GM18508 (cell line): ENCODE measurements at regions not wholly inside any gene's neighbourhood (a gene's known extent, or its start where the extent isn't known, plus 50 kb on each side); places are given as distances from the start of the nearest gene placed in this dataset.
"Not testable (repeated sequence)": the region's sequence is repeated elsewhere in the genome, so short reads cannot be mapped to it uniquely, and the experiment has no call there.

Source experiments
- ATAC-seq: cut with Tn5 transposase; IDR thresholded peaks from one replicate; pipeline ENCODE4 v1.9.1; 2021; ENCODE audit warnings: moderate number of reproducible peaks; ENCODE audit not compliant: insufficient read depth, unreplicated experiment

DNA sequence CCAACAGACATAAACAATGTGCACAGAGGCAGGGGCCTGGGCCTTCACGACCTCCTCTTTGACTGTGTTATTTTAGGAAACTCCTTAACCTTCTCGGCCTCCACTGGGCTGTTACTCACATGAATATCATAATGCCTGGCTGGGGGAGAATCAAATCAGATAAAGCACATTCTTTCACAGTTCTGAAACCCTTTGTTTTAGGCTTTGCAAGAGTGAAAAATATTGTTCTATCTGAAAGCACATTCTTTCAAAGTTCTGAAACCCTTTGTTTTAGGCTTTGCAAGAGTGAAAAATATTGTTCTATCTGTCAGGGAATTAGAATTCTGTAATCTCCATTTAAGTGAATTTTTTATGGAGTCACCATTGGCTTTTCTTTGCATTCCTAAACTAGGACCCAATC is 50.7 kb upstream of the SYNDIG1 start:
- ATAC-seq, result no peak

DNA sequence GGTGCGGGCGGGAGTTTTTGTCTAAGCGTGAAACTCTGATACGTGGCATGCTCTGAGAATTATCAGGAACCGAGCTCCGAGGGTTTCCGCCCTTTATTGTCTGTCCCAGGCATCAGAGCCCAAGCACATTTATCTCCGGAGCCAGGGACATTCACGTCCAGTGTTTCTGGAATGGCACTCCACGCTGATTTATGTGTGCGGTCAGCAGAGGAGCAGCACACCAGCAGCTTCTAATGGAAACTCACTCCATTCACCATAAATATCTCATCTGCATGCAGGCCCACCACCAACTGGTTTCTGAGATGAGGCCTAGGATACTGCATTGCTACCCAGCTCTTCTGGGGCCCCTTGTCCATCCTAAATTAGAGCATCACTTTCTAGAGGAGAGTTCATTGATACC is 51.9 kb upstream of the SYNDIG1 start:
- no peak for ATAC-seq

DNA sequence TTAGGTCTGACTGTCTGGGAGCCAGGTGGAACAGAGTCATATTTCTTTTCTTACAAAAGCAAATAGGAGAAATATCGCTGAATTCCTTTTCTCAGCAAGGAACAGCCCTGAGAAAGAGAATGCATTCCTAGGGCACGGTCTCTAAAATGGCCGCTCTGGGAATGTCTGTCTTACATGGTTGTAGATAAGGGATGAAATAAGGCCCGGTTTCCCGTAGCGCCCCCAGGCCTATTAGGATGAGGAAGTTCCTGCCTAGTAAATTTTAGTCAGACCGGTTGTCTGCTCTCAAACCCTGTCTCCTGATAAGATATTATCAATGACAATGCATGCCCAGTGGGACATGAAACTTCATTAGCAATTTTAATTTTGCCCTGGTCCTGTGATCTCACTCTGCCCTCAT is 54.0 kb upstream of the SYNDIG1 start:
- not testable (repeated sequence) for ATAC-seq

DNA sequence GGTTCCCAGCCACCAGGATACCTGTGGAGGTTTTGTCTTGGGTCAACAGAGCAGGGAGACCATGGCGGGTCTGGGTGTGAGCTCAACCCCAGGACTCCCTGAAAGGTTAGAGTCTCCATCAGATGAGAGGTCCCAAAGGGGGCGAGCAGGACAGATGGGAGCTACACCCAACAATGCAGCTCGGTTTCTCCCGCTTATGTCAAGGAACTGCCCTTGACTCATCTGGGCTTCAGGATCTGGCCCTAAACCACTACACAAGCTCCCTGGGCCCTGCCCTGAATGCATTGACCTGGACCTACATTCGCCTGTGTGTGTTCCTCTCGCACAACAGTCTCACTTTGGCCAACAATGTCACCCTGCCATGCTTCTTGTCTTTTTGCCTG is 57.6 kb upstream of the SYNDIG1 start:
- no peak for ATAC-seq

DNA sequence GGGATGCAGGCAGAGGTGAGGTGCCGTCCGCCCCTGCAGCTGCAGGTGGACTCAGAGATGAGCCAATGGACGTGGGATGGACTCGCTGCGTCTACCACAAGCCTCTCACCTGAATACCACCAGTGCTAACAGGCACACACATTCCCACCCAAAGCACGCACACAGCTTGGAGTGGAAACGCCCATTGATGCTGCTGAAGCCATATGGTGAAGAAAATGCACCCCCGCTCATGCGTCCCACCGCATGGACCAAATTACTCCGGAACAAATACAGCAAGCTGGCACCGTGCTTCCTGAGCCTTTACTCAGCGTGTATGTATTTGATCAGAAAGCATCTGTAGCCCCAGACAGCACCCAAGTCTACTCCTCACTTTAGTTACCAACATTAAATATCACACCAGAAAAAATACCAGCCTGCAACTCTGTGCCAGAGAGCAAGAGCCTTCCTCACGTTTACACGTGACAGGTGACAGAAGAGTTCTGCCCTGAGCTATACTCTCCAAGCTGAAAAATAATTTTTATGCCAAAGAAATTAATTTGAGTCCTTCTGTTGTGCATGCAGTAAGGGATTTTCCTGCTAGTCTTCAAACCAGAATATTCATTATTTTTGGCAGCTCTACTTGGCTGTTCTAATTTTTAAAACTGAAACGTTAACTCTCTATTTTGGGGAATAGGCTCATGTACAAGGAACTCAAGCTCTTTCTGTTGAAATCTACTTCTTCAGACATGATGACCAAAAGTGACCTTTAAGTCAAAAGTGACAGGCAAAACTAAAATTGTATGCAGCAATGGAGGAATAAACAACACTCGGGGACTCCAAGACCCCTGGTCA is 58.2 kb upstream of the SYNDIG1 start:
- no peak for ATAC-seq

DNA sequence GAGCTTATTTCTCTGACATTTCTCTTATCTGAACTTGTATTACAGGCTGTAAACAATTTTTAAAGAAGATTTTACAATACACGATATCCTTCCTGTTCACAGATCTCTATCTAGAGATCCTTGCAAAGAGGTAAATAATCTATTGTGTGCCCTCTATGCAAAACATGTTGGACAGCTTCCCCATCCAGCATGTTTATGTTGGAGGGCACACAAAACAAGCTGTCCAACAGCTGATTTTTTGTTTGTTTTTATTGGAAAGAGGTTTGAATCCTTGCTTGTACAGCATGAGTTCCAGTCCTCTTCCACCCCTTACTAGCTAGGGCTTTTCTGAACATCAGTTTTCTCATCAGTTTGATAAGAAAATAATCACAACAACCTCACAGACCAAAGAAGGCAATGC is 62.3 kb upstream of the SYNDIG1 start:
- ATAC-seq, result no peak

DNA sequence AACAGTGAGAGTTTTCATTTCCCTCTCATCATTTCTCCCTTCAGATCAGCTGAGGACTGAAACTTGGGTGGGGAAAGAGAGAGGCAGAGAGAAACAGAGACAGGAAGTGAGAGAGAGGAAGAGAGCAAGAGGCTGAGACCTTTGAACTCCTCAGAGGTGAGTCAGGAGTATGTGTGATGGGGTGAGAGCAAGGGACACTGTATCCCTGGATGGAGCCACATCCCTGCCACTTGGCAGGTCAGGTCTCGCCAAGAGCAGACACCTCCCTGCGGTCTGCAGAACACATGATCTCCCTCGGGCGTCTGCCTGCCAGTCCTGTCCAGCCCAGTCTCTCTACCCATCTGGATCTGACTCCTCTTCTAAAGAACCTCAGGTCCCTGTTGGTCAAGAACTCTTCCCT is 62.7 kb upstream of the SYNDIG1 start:
- no peak for ATAC-seq

DNA sequence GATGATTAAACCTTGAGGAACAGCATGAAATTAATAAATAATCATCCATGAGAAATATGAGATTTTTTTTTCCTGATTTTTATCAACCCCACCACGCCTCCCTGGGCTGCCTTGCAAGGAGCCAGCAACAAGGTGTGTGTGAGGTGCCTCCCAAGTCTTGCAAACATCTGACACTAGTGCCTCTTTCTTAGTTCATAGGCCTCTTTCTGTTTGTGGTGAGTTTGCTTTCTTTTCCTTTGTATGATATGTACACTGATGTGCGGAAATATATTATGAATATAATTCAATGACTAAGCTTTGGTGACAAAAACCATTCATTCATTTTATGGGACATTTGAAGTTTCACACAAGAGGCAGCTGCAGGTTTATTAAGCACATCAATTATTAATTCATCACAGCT is 63.2 kb upstream of the SYNDIG1 start:
- no peak for ATAC-seq

DNA sequence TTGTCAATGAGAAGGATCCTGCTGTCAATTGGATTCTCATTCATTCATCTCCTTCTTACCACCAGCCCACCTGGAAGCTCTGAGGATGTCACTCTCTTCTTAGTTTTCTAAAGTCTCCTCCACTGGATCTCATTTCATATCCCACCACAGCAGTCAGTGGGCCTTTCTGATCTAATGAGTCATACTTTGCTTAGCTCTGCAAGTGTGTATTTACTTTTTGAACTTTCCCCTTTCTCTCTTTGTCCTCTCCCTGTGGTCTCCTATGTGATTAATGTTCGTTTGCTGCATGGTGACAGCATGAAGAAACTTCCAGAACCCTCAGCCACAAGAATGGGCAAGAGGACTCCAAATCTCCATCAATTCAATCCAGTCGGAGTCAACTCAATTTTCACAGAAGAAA is 63.6 kb upstream of the SYNDIG1 start:
- no peak for ATAC-seq

DNA sequence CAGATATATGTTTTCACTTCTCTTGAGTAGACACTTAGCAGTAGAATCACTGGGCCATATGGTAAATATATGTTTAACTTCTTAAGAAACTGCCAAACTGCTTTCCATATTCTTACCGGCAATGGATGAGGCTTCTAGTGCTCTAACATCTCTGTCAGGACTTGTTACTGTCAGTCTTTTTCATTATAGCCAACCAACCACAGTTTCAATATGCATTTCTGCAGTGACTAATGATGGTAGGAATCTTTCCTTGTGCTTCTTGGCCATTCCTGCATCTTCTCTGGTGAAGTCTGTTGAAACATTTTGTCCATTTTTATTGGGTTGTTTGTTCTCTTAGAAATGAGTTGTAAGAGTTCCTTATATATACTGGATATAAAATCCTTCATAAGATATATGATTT is 66.0 kb upstream of the SYNDIG1 start:
- ATAC-seq, result no peak

DNA sequence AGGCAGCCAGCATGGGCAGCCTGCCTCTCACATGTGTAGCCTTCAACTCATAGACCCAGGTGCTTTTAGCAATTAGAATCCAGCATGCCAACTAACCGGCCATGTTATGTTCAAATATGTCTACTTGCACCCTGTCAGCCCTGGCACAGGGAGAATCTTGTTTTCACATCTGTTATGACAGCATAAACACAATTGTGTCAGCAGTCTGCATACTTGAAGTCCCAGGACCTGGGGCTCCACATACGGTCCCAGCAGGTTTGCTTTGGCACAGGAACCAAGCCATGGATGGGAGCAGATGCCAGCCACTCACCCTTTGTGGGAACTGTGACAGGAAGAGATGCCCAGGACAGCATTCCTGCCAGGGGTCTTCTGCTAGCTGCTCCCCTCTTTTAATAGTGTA is 67.2 kb upstream of the SYNDIG1 start:
- no peak for ATAC-seq

DNA sequence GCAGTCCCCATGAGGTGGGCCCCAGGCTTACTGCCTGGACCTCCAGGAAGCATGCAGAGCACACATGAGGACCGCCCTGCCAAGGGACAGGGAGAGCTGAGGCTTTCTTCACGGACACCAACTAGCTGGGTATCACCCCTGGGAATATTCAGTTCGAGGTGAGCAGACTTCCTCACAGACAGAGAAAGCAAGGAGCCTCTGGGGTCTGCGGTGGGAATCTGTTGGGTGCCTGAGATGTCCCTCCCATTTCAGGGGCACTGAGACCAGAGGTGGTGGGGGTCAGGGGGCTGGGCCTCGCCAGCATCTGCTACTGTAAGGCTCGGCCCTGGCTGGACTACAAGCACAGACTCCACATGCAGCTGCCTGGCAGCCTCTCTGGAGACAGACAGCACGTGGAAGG is 74.3 kb upstream of the SYNDIG1 start:
- no peak for ATAC-seq

DNA sequence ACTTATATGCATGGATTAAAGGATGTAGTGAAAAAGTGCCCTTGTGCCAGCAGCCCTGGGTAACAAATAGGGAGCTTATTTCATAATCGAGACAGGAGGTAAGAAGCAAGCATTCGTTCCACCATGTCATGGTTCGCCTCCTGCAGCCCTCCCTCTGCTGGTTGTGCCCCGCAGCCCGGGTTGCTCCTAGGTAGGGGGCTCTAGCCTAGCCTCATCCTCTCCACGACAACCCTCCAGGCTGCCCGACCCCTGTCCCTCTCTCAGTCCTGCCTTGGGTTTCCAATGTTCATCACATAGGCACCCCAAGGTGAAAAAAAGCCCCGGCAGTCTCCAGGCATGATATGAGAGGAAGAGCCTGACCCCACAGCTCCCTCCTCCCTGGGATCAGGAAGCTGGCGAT is 75.5 kb upstream of the SYNDIG1 start:
- ATAC-seq, result no peak

DNA sequence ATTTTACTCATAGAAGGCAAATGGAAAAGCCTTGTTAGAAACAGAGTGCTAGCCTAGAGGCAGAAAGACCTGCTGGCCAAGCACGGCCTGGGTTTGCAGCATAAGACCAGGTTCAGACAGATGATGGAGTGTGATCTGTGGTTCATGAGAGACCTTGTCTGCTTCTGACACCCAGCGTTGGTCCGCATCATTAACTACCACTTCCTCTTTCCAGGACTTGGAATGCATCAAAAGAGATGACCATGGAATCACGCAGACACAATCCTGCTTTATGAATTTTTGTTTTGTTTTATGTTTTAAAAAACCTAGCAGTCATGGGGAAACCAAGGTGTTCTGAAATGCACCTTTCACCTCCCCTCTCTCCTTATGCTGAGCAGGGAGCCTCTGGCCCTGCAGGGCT is 76.8 kb upstream of the SYNDIG1 start:
- ATAC-seq, result no peak

DNA sequence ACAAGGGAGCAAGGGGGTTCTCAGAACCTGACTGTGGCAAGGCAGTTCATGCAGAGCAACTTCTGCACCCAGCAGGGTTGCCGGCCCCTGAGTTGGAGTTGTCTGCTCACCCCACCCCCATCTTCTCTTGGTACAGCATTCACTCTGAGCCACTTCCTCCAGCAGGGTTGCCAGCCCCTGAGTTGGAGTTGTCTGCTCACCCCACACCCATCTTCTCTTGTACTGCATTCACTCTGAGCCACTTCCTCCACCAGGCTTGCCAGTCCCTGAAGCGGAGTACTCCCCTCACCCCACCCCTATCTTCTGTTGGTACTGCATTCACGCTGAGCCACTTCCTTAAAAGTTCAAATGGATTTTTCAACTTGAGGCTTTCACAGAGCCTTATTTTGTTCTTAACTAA is 79.7 kb upstream of the SYNDIG1 start:
- no peak for ATAC-seq

DNA sequence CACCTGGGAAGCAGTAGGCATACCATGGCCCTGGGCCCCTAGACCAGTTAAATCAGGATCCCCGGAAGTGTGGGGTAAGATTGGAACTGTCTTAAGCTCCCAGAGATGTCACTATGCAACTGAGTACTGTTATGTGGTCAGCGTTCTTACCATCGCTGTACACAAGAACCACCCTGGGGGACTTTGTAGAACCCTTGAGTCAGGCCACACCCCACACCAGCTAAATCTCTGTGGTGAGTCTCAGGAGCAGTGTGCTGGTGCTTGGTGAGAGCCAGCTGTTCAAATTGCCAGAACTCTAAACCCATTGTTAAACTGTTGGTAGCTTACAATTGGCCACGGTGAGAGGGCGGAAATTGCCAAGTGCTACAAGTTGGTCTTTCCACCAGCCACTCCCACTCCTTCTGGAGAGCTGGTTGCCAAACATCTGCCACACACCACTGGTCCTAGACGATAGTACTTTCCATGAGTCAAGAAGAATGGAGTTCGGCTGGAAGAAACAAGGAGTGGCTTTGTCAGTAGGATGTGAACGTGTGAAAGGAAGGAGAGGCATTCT is 80.5 kb upstream of the SYNDIG1 start:
- ATAC-seq, result no peak

DNA sequence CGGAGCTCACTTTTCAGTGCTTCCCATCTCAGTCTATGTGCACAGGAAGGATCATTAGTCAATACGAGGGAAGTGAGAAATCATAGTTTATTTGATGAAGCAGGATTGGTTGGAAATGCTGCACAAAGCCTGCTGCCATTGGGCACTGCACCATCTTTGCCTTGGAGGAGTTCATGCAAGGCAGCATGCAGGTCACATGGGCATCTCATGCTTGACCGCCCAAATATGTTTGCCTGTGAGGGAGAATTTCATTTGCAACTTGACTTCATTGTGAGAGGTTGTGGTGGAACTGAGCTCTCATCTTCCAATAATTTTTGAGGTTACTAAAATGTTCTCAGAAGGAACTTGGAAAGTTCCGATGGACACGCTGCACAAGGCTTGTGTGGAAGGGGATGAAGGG is 83.9 kb upstream of the SYNDIG1 start:
- ATAC-seq, result no peak

DNA sequence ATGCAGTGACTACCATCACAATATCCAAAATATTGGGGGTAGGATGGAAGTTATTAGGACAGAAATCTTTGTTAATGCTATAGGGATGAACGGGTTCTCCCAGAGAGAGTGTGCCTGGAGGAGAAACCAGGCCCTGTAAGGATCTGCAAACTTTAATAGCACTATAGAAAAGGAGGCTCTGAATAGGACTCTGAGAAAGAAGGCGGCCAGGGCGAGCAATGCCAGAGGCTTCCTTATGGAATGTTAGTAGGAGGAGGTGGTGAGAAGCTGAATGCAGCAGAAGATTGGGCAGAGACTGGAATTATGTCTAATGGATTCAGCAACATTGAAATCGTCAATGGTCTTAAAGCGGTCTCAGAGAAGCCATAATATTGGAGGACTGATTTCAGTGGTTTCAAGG is 84.6 kb upstream of the SYNDIG1 start:
- ATAC-seq, result no peak

DNA sequence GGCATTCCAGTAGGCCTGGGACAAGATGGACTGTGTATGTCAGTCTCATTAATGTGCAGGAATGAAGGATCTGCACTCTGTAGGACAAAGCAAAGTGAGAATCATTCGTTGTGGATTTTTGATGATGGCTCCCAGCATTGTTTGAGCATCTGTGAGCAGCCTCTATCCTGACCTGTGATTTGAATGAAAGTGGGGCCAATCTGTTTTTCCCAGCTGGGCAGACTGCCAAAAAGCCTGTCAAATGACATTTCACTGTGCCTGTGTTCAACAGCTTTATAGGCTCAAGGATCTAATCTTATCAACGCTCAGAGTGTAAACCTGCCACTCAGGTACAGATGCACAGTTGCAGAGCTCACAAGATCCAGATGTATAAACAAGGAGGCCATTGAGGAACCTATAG is 86.7 kb upstream of the SYNDIG1 start:
- no peak for ATAC-seq

DNA sequence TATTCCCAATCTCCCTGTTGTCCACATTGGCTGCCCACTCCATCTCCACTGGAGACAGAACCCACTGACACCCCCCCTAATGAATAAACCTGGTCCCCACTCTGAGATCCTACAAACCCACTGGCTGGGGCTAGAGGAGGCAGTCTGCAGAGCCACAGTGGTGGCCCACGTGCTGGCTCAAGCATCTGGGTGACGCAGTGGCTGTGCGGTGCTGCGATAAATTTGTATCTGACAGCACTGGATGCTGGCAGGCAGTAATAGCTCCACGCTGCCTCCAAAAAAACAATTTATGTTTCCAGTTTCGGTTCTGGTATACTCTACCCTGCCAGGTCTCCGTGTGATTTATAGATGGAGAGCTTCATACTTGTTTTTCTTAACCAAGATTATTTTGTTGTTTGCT is 87.1 kb upstream of the SYNDIG1 start:
- ATAC-seq, result no peak

DNA sequence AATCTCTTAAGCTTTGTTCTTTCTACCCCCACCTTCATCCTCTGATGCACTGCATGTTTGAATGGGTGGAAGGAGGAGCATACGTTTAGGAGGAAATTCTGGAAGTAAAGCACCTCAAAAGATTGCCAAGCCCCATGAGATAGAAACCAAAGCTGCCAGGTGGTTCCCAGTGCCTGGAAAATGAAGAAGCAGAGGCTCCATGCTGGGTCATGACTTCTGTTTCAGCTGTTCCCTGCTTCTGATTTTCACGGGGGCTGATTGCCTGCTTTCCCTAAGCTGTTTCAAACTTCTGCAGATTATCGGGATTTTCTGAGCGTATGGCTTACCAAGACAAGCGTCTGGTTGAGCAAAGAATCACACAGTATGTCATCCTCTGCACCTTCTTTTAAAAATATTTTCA is 87.5 kb upstream of the SYNDIG1 start:
- no peak for ATAC-seq

DNA sequence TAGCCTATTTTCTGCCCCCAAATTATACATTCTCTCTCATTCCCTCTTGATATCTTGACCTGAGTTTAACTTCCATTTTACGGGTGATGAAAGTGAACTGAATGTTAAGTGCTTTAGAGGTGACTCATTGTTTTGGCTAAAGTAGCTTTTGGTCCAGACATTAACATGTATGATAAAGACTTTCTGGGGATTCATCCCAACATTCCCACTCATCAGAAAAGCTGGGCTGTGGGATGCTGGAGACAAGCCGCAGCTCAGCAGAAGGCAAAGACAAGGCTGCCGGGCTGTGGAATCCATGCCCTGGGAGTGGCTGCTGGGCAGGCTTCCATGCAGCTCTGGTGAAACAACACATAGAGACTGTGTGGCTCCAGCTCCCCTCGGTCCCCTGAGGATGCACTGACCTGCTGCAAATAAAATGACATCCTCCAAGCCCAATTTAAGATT is 89.9 kb upstream of the SYNDIG1 start:
- no peak for ATAC-seq
